HG02610 (cell line): ENCODE measurements at regions not wholly inside any gene's neighbourhood (a gene's known extent, or its start where the extent isn't known, plus 50 kb on each side); places are given as distances from the start of the nearest gene placed in this dataset.
"Not testable (repeated sequence)": the region's sequence is repeated elsewhere in the genome, so short reads cannot be mapped to it uniquely, and the experiment has no call there.

Source experiments
- ATAC-seq: cut with Tn5 transposase; IDR thresholded peaks from one replicate; pipeline ENCODE4 v1.9.1; 2021; ENCODE audit warnings: mild to moderate bottlenecking, moderate library complexity; ENCODE audit not compliant: unreplicated experiment

GRCh38 chr5:92841604-92842155 is 739.3 kb downstream of the NR2F1-AS1 start:
- ATAC-seq, result no peak

- ATAC-seq, result no peak
Observed at GRCh38 chr5:92838253-92838652, 742.8 kb downstream of the NR2F1-AS1 start.

GRCh38 chr5:92836855-92837755 is 743.9 kb downstream of the NR2F1-AS1 start:
- no peak for ATAC-seq

GRCh38 chr5:92835712-92836111 is 745.3 kb downstream of the NR2F1-AS1 start:
- no peak for ATAC-seq

GRCh38 chr5:92823551-92823950 is 757.5 kb downstream of the NR2F1-AS1 start:
- not testable (repeated sequence) for ATAC-seq

GRCh38 chr5:92822183-92822582 is 758.8 kb downstream of the NR2F1-AS1 start:
- no peak for ATAC-seq

GRCh38 chr5:92809855-92810465 is 771.1 kb downstream of the NR2F1-AS1 start:
- no peak for ATAC-seq

- no peak for ATAC-seq
Observed at GRCh38 chr5:92808474-92808873, 772.5 kb downstream of the NR2F1-AS1 start.

- ATAC-seq, result no peak
Observed at GRCh38 chr5:92807085-92807484, 773.9 kb downstream of the NR2F1-AS1 start.

- no peak for ATAC-seq
Observed at GRCh38 chr5:92805446-92805845, 775.6 kb downstream of the NR2F1-AS1 start.

- ATAC-seq, result no peak
Observed at GRCh38 chr5:92801911-92802310, 779.1 kb downstream of the NR2F1-AS1 start.

GRCh38 chr5:92800365-92800764 is 780.7 kb downstream of the NR2F1-AS1 start:
- no peak for ATAC-seq

- no peak for ATAC-seq
Observed at GRCh38 chr5:92795633-92796032, 785.4 kb downstream of the NR2F1-AS1 start.

- ATAC-seq, result no peak
Observed at GRCh38 chr5:92780057-92780456, 801.0 kb downstream of the NR2F1-AS1 start.

GRCh38 chr5:92779536-92779935 is 801.5 kb downstream of the NR2F1-AS1 start:
- no peak for ATAC-seq

GRCh38 chr5:92778261-92778660 is 802.8 kb downstream of the NR2F1-AS1 start:
- ATAC-seq, result no peak

- no peak for ATAC-seq
Observed at GRCh38 chr5:92777421-92777820, 803.6 kb downstream of the NR2F1-AS1 start.

GRCh38 chr5:92775711-92776615 is 805.1 kb downstream of the NR2F1-AS1 start:
- no peak for ATAC-seq

- no peak for ATAC-seq
Observed at GRCh38 chr5:92769978-92770377, 811.0 kb downstream of the NR2F1-AS1 start.

GRCh38 chr5:92761585-92761984 is 819.4 kb downstream of the NR2F1-AS1 start:
- no peak for ATAC-seq

GRCh38 chr5:92760550-92760949 is 820.5 kb downstream of the NR2F1-AS1 start:
- no peak for ATAC-seq
